NCI-H524 treated with DMSO at 0.1 percent for 48 hours (cell line): ENCODE measurements at regions not wholly inside any gene's neighbourhood (a gene's known extent, or its start where the extent isn't known, plus 50 kb on each side); places are given as distances from the start of the nearest gene placed in this dataset.
A peak's percentile ranks its signal among the peaks of the same experiment; 100 is the strongest.
"Not testable (repeated sequence)": the region's sequence is repeated elsewhere in the genome, so short reads cannot be mapped to it uniquely, and the experiment has no call there.

Experiments
- DNase-seq: peaks from one replicate; lab custom pipeline; 2025; lab: John Stamatoyannopoulos, UW

DNA sequence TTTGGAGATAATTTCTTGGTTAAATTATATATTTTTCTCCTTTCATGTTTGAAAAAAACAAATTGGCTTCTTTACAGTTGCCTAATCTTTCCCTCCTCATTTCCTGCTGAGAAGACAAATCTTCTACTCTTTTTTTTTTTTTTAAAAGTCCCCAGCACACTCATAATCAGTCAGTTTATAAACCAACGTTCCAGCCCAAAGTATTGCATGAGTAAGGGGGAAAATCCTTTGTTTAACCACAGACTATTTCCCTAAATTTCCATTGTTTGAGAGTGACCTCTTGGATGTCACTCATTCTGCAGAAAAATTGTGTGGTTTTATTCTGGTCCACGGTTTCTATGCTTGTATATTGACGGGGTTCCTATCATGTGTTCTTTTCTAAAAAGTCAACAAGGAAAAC is 55.1 kb upstream of the TLR4 start:
- DNase-seq: no peak

GRCh38 chr9:117644932-117645636 is 59.1 kb upstream of the TLR4 start:
- DNase-seq: no peak

DNA sequence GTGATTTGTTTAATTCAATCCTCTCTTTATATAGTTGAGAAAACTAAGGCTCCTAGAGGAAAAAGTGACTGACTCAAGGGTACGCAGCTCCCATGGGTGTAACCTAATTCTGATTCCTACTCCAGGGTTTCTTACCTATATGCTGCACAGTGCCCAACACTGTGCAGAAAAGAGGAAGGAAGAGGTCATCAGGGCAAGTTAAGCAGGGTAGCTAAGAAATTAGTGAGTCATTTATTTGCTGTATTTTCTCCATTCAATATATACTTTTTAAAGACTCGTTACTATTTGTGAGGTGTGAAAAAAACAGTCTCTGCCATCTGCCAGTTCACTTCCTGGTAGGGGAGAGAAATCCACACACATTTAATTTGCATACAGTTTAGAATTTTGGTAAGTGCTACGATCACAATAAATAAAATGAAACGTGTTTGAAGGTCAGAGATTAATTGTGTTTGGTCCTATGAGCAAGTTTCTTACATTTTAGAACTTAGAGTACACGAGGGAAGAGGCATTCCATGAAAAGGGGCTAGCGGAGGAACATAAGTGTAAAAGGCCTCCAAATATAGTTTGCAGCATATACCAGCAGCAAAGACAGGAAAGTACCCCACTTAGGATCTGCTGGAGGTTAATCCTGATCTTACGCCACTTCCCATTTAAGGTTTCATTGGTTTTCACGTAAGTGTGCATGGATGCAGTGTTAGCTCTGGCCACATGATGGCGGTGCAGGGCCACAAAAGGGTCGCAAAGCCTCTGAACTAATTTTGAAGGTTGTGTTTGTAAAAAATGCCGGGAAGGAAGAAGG is 59.9 kb upstream of the TLR4 start:
- peak; percentile 38 for DNase-seq

GRCh38 chr9:117643288-117643654 is 60.9 kb upstream of the TLR4 start:
- no peak for DNase-seq

DNA sequence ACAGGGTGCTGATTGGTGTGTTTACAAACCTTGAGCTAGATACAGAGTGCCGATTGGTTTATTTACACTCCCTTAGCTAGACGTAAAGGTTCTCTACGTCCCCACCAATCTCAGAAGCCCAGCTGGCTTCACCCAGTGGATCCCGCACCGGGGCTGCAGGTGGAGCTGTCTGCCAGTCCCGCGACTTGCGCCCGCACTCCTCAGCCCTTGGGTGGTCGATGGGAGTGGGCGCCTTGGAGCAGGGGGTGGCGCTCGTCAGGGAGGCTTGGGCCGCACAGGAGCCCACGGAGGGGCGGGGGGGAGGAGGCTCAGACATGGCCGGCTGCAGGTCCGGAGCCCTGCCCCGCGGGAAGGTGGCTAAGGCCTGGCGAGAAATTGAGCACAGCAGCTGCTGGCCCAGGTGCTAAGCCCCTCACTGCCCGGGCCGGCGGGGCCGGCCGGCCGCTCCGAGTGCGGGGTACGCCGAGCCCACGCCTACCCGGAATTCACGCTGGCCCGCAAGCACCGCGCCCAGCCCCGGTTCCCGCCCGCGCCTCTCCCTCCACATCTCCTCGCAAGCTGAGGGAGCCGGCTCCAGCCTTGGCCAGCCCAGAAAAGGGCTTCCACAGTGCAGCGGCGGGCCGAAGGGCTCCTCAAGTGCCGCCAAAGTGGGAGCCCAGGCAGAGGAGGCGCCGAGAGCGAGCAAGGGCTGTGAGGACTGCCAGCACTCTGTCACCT is 61.5 kb upstream of the TLR4 start:
- not testable (repeated sequence) for DNase-seq

- no peak for DNase-seq
Observed at GRCh38 chr9:117636681-117637080, 67.5 kb upstream of the TLR4 start.

DNA sequence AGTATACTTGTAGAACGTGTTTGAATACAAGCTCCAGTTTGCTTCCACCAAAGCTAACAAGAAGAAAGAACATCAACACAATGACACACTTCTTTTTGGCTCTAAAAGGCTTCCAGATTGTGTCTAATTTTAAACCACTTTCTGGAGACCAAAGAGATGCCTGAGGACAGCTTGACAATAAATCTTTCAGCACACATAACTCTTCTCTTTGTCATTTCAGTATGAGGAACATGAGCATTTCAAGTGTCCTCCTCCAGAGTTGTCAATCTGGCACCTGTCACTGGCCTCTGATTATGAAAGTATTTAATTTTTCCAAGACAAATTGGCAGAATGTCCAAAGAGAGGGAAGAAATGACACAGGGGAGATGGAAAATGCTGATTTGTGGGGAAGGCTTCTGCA is 79.0 kb upstream of the TLR4 start:
- DNase-seq: no peak

DNA sequence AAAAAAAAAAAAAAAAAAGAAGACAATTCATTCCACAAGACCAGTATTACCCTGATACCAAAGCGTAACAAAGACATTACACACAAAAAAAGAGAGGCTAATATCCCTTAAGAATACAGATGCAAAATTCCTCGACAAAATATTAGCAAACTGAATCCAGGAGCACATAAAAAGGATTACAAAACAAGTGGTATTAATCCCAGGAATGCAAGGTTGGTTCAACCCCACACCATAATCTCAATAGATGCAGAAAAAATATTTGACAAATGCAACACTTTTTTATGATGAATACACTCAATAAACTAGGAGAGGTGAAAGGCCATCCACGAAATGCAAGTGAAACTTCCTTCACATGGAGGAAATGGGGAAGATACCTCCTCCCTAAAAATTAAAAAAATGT is 80.1 kb upstream of the TLR4 start:
- DNase-seq: no peak

GRCh38 chr9:117622347-117622746 is 81.9 kb upstream of the TLR4 start:
- DNase-seq: no peak

- peak; percentile 91 for DNase-seq
Observed at GRCh38 chr9:117616431-117616831, 87.8 kb upstream of the TLR4 start.

- DNase-seq: no peak
Observed at GRCh38 chr9:117612317-117612716, 91.9 kb upstream of the TLR4 start.

DNA sequence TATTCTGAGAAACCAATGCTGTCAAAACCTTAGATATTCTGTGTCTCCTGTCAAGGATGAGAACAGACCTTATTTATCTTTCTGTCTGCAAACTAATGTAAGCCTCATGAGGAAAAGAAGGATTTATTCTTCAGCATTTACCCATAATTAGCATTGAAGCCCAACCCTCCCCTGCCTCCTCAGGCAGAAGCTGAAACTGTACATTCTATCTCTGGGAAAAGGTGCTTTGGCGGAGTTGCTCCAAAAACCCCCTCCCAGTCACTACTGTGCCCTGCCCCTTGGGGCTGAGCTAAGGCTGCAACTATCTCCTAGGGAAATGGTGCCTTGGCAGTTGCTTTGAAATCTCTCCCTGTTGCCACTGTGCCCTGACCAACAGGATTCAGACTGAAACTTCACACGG is 106.2 kb upstream of the TLR4 start:
- no peak for DNase-seq

DNA sequence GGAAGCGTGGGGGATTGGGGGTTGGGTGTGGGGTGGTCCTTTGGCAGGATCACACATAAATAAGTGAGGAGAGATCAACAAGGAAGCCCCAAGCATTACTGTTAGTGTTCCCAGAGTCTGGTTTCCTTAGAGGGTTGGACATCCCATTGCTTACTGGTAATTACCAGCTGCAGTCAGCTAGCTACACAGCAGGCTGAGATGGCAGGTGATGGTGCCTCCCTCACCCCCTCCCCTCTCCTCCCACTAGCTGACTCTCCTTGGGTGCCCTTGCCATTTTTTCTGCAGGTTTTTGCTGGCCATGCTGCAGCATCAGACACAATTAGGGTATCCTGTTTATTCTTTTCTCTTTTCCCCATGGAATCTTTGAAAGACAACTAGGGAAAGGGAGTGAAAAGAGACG is 107.5 kb upstream of the TLR4 start:
- no peak for DNase-seq

- DNase-seq: no peak
Observed at GRCh38 chr9:117595650-117596049, 108.6 kb upstream of the TLR4 start.

DNA sequence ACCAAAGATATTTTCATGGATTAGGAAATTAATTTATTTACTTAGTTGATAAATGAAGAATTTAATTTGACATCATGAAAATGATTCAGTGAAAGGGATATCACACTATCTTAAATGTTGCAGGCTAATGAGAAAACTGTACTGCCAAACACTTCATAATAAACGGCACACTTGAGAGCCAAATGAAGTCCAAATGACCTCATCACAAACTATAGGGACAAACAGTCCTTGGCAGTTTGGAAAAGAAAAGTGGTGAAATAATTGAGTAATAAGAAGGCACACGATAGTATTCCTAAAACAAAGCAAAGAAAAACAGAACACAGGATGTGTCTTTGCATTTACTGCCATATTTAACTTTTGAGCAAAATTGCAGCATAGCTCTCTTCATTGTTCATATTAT is 116.9 kb upstream of the TLR4 start:
- no peak for DNase-seq

DNA sequence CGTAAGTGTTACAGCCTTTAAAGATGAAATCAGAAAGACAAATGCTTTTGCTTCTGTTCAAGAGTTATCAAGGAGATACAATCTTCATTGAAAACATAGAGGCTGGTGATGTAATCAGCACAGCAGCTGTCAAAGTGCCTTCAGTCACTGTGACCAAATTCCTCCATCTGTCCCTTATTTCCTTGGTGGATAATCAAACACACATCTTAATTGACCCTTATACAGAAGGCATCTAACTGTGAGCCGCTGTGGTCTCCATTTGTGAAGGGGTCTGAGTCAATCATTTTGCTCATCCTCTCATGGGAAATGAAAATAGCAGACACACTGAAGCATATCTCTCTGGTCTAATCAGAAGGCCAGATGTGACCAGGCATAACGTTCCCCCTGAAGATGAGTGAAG is 130.1 kb upstream of the TLR4 start:
- peak; percentile 86 for DNase-seq

GRCh38 chr9:117564839-117565238 is 139.4 kb upstream of the TLR4 start:
- no peak for DNase-seq

DNA sequence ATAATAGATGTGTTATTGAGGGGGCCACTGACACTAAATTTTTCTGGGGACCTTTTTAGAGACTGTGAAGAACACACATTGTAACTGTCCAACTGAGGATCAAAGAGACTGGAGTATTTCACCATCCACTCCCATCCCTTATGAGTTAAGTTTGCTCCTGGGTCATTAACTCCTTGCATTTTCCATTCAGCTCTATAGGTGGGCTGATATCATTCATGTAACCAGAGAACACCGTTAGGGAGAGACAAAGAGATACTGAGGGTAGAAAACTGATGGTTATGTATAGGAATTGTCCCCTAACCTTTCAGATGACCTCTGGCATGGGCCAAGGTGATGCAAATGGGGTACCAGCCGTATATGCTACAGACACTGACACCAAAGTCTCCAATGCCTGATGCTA is 142.4 kb upstream of the TLR4 start:
- no peak for DNase-seq

DNA sequence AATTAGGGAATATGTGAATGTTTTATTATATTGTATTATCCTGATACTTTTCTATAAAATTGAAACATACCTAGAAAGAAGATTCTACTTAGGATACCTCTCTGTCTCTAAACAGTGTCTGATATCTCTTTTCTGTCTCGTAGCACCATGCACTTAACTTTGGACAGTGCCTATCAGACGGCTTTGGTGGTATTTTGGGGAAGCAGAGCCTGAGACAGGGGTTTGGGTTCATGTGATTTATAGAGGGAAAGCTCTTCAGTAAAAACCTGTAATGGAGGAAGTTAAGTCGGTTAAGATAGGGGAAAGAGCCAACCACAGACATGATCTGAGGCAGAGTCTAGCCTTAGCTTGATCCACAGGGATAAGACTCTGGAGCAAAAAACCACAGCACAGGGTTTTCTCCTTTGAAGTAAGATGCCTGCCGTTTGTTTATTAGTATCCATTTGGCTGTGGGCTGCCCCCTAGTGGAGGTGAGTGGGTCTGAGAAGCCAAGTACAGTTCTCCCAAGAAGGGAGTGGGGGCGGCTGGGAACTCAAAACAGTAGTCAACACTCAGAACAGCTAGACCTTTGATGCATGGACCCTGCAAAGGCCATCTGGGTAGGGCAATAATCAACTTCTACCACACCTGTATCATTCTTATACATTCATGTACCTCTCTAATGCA is 141.2 kb upstream of the ASTN2 start:
- no peak for DNase-seq

DNA sequence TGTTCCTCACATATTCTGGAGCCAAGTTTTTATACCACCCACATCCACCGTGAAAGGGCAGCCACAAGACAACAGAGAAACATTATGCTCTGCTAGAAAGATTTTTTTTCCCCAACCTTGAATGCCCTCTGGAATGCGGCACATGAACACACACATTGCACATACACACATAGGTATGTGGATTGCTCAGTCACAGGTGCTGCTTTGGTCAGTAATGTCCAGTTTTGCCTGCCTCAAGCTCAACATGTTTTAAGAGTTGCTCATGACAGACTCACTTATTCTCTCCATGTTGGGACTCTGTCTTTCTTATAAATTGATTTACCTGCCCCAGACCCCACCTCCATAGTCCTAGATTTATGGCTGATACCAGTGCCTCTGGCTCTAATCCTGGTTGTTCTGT is 138.0 kb upstream of the ASTN2 start:
- DNase-seq: no peak

DNA sequence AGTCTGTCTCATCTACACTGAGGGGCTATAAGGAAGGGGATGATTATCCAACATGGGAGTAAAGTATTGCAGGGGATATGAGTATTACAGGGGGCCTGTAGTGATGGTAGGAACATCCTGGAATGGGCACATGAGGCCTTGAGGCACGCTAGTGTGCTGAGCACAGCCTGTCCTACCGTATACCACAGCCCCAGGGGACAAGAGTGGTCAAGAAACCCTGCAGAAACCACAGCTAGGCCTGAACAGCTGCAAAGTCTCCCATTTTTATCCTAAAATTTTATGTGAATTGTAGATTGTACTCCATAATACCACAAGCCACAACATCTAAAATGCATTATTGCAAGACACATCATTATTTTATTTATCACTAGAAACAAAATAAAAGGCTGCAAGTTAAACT is 136.3 kb upstream of the ASTN2 start:
- no peak for DNase-seq

- DNase-seq: no peak
Observed at GRCh38 chr9:117549444-117549843, 134.6 kb upstream of the ASTN2 start.

- no peak for DNase-seq
Observed at GRCh38 chr9:117548556-117548955, 133.7 kb upstream of the ASTN2 start.
